A673 (cell line): ENCODE measurements at regions not wholly inside any gene's neighbourhood (a gene's known extent, or its start where the extent isn't known, plus 50 kb on each side); places are given as distances from the start of the nearest gene placed in this dataset.

Experiments
- BruUV-seq: library from RNA; stranded (reverse); fragments of 400-500 nt; replicated peaks from 2 replicates; lab custom pipeline; 2021; lab: Mats Ljungman, UMichigan
- CTCF ChIA-PET: fragments of 300-600 bp; sonication (Branson Sonifier 250); formaldehyde crosslinking; loops from one replicate; lab custom pipeline; 2022; ENCODE audit warnings: antibody characterized with exemption; lab: Charles Lee
- POLR2A ChIA-PET: fragments of 300-600 bp; sonication (Branson Sonifier 250); formaldehyde crosslinking; loops from one replicate; lab custom pipeline; 2022; ENCODE audit warnings: antibody characterized with exemption; ENCODE audit not compliant: low non-redundant PET; lab: Charles Lee
- DNase-seq: peaks from one replicate; pipeline ENCODE4 v3.0.0-alpha.2; 2015; ENCODE audit warnings: low spot score
- H3K27ac ChIP-seq: fragments of 200-600 bp; sonication (generic); 2 replicates; pipeline ENCODE4 v1.5.1; 2016; ENCODE audit warnings: mixed run types, low read depth, mild to moderate bottlenecking, mixed read lengths, antibody characterized with exemption, low read length; ENCODE audit not compliant: poor library complexity, severe bottlenecking
- H3K27me3 ChIP-seq: fragments of 200-600 bp; sonication (generic); replicated peaks from 2 replicates; pipeline ENCODE4 v1.6.1; 2017; ENCODE audit warnings: mixed run types, low read depth, mild to moderate bottlenecking, mixed read lengths, antibody characterized with exemption, low read length; ENCODE audit not compliant: insufficient read depth, poor library complexity
- H3K36me3 ChIP-seq: fragments of 200-600 bp; sonication (generic); 2 replicates; pipeline ENCODE4 v1.6.1; 2016; ENCODE audit warnings: mixed run types, mild to moderate bottlenecking, mixed read lengths, antibody characterized with exemption, low read length; ENCODE audit not compliant: insufficient read depth, poor library complexity, severe bottlenecking
- H3K4me1 ChIP-seq: fragments of 200-600 bp; sonication (generic); 2 replicates; pipeline ENCODE4 v1.6.1; 2017; ENCODE audit warnings: mixed run types, mild to moderate bottlenecking, mixed read lengths, antibody characterized with exemption, low read length; ENCODE audit not compliant: insufficient read depth, poor library complexity, severe bottlenecking
- H3K4me3 ChIP-seq: fragments of 200-600 bp; sonication (generic); 2 replicates; pipeline ENCODE4 v1.5.1; 2016; ENCODE audit warnings: low read depth, mixed run types, mild to moderate bottlenecking, mixed read lengths, low read length; ENCODE audit not compliant: poor library complexity, severe bottlenecking
- H3K9me3 ChIP-seq: fragments of 200-600 bp; sonication (generic); 2 replicates; pipeline ENCODE4 v1.6.1; 2016; ENCODE audit warnings: mixed run types, low read depth, mild to moderate bottlenecking, mixed read lengths, antibody characterized with exemption, low read length; ENCODE audit not compliant: poor library complexity, severe bottlenecking
- EZH2 ChIP-seq: fragments of 200-600 bp; sonication (generic); IDR thresholded peaks from 2 replicates; pipeline ENCODE4 v1.6.1; 2017; ENCODE audit warnings: borderline replicate concordance, low read depth, mild to moderate bottlenecking, mixed read lengths, antibody characterized with exemption, low read length; ENCODE audit not compliant: poor library complexity, severe bottlenecking
- intact Hi-C: fragments of 100-400 bp; cut with micrococcal nuclease; formaldehyde crosslinking; loops from one replicate; pipeline ENCODE4 v1.10.0; 2022; ENCODE audit not compliant: unreplicated experiment
- TF ChIP-seq, protein P1 (sequence below): fragments of 300-800, 200-600 bp; sonication (generic); conservative IDR thresholded peaks from 2 replicates; pipeline ENCODE4 v1.5.1; 2017; ENCODE audit warnings: low read depth, mild to moderate bottlenecking, antibody characterized with exemption, low read length, moderate library complexity, mixed read lengths

GRCh38 chr1:31522556-31522845 is 53.8 kb upstream of the TINAGL1 start:
- BruUV-seq = no TSS peak
- Histone ChIP-seq H3K4me1 (no peaks in the 10 kb centered on the region), H3K36me3 (no peaks in the 10 kb centered on the region), H3K9me3 (no peaks in the 10 kb centered on the region), H3K27me3 (no peaks in the 10 kb centered on the region), H3K4me3 (no peak overlapping the region), H3K27ac (no peak overlapping the region)
- no peak for DNase-seq
- CTCF ChIA-PET = no interaction called here
- intact Hi-C loops = no loop called here
- TF ChIP-seq EZH2 = no peak
- TF ChIP-seq, protein P1, sequence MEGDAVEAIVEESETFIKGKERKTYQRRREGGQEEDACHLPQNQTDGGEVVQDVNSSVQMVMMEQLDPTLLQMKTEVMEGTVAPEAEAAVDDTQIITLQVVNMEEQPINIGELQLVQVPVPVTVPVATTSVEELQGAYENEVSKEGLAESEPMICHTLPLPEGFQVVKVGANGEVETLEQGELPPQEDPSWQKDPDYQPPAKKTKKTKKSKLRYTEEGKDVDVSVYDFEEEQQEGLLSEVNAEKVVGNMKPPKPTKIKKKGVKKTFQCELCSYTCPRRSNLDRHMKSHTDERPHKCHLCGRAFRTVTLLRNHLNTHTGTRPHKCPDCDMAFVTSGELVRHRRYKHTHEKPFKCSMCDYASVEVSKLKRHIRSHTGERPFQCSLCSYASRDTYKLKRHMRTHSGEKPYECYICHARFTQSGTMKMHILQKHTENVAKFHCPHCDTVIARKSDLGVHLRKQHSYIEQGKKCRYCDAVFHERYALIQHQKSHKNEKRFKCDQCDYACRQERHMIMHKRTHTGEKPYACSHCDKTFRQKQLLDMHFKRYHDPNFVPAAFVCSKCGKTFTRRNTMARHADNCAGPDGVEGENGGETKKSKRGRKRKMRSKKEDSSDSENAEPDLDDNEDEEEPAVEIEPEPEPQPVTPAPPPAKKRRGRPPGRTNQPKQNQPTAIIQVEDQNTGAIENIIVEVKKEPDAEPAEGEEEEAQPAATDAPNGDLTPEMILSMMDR = no peak
- POLR2A ChIA-PET = no interaction called here

DNA sequence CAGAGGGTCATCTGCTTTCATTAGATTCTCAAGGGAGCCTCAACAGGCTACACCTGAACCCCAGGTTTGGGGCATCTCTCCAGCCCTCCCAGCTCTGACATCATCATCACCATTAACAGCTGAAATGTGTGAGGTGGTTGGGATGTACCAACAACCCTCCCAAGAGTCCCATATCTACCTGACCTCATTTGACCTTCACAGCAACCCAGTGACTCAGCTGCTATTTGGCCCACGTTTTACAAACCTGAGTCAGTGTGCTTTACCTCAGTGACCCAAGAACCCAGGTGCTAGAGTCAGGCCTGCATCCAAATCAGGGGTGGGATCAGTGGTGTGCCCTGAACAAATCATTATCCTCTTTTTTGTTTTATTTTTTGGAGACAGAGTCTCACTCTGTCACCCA is 53.3 kb upstream of the TINAGL1 start:
- Histone ChIP-seq H3K36me3 (no peaks in the 10 kb centered on the region), H3K27me3 (no peaks in the 10 kb centered on the region), H3K9me3 (no peaks in the 10 kb centered on the region), H3K27ac (no peak overlapping the region), H3K4me1 (no peaks in the 10 kb centered on the region), H3K4me3 (no peak overlapping the region)
- intact Hi-C loops = no loop called here
- TF ChIP-seq, protein P1 = no peak
- TF ChIP-seq EZH2 = no peak
- ChIA-PET POLR2A (no interaction called here), CTCF (no interaction called here)
- no peak for DNase-seq
- BruUV-seq = no TSS peak

- POLR2A ChIA-PET = no interaction called here
- H3K4me3 ChIP-seq = no peak overlapping the region
- H3K36me3 ChIP-seq = no peaks in the 10 kb centered on the region
- TF ChIP-seq EZH2 = no peak
- TF ChIP-seq, protein P1 = no peak
- no peaks in the 10 kb centered on the region for H3K27me3 ChIP-seq
- DNase-seq = no peak
- H3K4me1 ChIP-seq = no peaks in the 10 kb centered on the region
- no TSS peak for BruUV-seq
- no peaks in the 10 kb centered on the region for H3K9me3 ChIP-seq
- intact Hi-C loops = no loop called here
- no peak overlapping the region for H3K27ac ChIP-seq
- CTCF ChIA-PET = no interaction called here
Measured at GRCh38 chr1:31523769-31524168, 52.5 kb upstream of the TINAGL1 start.
